ENCODE measurements at regions not wholly inside any gene's neighbourhood (a gene's known extent, or its start where the extent isn't known, plus 50 kb on each side); places are given as distances from the start of the nearest gene placed in this dataset.
"Not testable (repeated sequence)": the region's sequence is repeated elsewhere in the genome, so short reads cannot be mapped to it uniquely, and the experiment has no call there.

DNA sequence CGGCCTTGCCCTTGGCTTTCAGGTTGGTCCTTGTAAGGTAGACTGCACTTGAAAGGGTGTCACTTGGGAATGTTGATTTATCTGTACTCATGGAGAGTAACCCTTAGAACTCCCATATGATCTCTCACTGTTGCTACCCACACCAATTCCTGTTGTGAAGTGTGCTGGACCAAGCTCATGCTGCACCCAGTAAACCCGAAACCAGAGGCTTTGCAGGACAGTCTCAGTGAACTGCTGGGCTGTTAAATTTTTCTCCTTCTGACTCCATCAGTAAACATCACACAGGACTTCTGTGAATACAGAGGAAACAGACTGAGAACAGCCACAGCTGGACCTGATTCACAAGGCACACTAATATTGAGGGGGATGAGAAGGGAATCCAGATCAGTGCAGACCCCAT lies 783.0 kb downstream of the TMEM121 start:
- no peak for DNase-seq

DNA sequence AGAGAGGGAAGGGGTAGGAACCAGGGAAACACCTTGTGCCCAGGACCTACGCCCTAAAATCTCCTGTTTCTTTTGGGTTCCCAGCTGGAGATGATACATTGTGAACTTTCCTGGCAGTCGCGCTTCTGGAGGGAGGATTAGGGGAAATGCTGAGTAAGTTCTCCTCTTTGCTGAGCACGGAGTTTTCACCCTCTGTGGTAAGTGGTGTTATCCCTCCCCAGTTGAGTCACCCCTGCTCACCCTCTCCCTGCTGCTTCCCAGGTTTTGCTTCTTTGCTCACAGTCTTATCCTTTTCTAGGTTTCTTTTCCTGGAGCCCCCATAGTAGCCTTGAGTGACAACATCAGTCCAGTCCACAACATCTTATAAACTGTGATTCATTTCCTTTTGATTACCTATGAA lies 789.1 kb downstream of the TMEM121 start:
- no peak for DNase-seq

DNA sequence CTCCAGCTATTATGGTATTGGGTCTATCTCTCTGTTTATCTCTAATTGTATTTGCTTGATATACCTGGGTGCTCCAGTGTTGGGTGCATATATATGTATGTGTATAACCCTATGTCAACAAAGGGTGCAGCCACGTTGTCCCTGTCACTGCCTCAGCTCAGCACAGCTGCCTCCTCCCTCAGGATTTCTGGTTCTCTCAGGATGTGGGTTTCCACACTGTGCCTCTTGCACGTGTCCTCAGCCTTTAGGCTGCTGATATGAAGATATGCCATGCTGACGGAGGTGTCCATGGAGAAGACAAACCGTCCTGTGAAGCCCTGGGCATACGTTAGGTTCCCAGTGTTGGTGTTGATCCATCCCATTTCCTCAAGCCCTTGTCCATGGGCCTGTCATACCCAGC lies 791.2 kb downstream of the TMEM121 start:
- no peak for DNase-seq

DNA sequence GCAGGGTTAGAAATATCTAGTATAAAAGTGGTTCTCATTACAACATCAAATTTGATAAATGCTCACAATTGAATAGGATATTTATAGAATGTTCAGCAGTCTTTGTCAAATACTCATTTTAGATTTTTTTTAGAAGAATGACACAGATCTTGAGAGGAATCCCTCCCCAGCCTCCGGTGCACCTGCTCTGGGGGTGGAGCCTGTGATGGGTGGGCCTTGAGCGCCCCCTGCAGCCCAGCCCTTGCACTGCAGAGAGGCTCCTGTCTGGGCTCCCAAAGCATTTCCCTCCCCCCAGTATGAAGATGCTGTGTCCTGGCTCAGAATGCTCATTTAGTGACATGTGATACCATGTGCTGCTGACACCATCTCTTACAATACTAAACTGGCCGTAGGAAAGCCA lies 792.3 kb downstream of the TMEM121 start:
- DNase-seq: no peak

DNA sequence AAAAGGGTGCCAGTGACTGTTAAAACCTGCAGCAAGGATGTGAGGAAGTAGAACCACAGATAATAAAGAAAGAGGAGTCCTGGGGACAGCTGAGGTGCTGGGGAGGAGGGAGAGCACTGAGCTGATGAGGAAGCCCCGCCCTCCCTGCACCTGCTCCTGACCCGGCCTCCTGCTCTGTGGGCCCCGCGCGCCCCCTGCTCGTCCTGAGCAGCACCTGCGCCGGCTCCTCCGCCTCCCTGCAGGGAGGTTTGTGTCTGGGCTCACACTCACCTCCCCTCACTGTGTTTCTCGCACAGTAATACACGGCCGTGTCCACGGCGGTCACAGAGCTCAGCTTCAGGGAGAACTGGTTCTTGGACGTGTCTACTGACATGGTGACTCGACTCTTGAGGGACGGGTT lies 797.6 kb downstream of the TMEM121 start:
- not testable (repeated sequence) for DNase-seq

DNA sequence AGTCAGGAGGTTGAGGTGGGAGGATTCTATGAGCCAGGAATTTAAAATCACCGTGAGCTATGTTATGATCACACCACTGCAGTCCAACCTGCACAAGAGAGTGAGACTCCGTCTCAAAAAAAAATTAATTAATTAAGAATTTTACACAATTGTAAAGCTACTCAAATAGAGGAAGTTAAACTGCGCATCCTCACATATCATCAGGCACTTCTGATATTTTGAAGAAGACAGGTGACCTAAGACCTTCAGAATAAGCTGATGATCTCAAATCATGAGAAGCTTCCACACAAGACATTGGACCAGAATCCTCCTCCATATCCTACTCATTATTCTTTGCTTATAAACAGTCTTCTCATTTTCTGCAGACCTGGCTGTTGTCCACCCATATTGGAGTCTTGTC lies 800.9 kb downstream of the TMEM121 start:
- no peak for DNase-seq

DNA sequence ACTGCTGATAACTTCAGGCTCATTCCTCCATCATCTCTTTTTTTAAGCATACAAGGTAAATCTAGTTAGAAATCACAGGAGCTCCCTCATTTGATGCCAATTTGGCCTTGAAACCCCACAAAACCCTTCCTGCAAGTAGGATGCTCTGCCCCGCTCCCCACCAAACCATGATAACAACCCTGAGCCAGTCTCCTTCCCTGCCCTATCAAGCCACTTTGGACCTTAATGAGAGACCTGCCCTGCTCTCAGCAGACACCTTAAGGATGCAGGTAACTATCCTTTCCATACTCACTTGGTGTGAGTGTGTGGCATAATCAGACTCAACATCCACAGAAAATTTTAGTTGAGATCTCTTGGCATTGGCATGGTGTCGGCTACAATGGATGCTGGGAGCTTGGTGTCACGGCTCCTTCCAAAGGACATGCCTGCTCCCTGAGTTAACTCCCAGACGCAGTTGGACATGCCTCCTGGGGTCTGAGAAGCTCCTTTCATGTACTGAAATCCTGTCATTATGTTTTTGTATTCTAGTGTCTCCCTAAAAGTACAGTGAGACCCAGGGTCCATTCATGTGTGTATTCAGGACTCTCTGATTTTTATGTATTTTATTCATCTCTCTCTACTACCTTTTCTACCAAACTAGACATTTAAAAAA lies 801.4 kb downstream of the TMEM121 start:
- not testable (repeated sequence) for DNase-seq

DNA sequence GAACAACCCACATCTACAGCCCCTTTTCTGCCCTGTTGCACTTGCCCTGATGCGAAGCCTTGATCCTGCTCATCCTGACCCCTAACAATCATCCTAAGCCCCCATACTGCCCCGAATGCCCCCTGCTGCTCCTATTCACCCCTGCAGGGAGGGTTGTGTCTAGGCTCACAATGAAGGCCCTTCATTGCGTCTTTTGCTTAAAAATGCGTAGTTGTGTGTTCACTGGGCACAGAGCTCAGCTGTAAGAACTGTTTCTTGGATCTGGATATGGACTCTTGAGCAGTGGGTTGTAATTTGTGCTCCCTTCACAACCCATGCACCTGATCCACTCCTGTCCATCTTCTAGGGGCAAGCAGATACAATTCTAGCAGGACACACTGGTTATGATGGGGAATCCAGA lies 802.9 kb downstream of the TMEM121 start:
- DNase-seq: not testable (repeated sequence)

DNA sequence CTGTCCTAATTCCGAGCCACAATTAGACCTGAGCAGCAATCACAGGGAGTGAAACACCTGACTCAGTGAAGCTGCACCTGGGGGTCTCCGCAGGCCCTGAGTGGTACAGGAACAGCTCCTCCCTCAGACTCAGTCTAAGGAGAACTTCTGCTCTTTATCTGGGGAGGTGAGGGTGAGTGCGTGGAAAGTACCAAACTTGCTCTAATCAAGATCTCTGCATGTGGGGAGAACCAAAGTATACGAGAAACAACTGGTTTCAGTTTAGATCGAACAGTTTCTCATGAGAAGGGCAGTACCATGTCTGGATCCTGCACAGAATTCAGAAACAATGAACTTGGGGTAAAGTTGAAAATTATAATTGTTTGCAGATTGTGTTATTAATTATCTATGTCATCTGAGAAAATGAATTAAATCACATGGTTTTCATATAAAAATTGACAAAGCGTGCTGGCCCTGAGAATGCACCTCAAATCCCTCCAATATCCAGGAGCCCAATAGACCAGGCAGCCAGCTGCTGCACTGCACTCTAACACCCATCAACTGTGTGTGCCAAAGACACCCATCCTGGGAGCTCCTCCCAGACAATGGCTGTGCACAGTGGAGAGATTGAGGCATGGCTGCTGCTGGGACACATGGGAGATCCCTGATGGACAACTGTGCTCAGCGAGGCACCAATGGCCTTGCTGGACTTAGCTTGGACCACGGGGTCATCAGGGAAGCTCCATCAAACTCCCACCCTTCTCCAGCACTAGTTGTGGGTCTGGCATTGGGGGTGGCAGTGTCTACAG lies 803.8 kb downstream of the TMEM121 start:
- not testable (repeated sequence) for DNase-seq

DNA sequence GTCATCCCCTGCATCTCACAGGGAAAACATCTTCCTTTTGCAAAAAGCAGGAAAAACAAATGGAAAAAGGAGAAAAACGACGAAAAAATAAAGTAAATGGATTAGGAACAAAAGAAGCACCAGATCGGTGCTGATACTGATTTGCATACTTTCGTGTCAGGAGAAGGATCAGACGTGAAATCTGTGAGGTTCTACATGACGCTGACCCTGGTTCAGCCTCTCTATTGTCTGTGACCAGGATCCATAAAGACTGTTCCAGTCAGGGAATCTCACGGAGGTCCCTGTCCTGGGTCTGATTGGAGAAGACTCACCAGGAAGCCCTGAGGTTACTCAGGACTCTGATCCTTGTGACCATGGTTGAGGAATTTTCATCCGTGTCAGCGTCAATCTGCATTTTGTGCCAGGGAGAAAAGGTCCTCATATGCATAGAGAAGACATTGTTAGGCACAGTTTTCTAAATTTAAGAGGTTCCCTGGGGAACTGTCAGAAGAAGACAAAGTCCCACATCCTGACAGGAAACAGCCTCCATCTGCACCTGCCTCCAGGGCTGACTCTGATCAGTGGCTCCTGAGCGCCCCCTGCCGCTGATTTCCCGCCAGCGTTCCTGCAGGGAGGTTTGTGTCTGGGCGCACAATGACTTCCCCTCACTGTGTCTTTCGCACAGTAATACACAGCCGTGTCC lies 808.2 kb downstream of the TMEM121 start:
- DNase-seq: not testable (repeated sequence)

DNA sequence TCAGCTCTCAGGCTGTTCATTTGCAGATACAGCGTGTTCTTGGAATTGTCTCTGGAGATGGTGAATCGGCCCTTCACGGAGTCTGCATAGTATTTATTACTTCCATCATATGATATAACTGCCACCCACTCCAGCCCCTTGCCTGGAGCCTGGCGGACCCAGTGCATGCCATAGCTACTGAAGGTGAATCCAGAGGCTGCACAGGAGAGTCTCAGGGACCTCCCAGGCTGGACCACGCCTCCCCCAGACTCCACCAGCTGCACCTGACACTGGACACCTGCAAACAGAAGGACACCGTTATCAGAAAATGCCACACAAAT lies 808.7 kb downstream of the TMEM121 start:
- not testable (repeated sequence) for DNase-seq

DNA sequence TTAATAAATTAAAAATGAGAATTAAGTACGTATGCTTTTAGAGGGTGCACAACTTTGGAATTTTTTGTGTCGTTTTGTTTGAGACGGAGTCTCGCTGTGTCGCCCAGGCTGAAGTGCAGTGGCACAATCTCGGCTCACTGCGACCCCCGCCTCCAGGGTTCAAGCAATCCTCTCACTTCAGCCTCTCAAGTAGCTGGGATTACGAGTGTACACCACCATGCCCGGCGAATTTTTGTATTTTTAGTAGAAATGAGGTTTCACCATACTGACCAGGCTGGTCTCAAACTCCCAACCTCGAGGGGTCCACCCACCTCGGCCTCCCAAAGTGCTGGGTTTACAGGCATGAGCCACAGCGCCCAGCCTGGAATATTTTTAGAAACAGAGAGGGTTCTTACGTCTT lies 812.4 kb downstream of the TMEM121 start:
- not testable (repeated sequence) for DNase-seq

DNA sequence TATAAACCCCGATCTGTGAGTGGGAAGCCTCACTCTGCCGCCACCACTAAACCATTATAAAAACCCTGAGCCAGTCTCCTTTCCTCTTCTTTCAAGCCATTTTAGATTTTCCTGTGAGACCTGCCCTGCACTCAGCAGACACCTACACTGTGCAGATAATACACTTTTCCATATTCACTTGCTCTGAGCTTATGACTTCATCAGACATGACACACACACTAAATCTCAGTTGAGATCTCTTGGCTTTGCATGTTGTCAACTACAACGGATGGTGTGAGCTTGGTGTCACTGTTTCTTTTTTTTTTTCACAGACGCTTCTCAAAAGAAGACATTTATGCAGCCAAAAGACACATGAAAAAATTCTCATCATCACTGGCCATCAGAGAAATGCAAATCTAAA lies 814.3 kb downstream of the TMEM121 start:
- not testable (repeated sequence) for DNase-seq

DNA sequence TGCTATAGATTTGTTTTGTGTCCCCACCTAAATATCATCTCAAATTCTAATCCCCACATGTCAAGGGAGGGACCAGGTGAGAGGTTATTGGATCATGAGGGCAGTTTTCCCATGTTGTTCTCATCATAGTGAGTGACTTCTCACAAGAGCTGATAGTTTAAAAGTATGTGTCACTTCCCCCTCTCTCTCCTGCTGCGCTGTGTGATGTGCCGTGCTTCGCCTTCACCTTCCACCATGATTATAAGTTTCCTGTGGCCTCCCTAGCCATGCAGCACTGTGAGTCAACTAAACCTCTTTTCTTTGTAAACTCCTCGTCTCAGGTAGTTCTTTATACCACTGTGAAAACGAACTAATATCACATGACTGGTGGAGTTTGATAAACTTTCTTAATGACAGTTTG lies 814.8 kb downstream of the TMEM121 start:
- DNase-seq: not testable (repeated sequence)

DNA sequence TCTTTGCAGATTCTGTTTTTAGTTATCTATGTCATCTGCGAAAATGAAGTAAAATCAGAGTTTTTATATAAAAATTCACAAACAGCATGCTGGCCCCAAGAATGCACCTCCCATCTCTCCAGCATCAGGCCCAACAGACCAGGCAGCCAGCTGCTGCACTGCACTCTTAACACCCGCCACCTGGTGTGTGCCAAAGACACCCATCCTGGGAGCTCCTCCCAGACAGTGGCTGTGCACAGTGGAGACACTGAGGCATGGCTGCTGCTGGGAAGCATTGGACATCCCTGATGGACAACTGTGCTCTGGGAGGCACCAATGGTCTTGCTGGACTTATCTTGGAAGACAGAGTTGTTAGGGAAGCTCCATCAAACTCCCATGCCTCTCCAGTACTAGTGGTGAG lies 817.2 kb downstream of the TMEM121 start:
- DNase-seq: no peak

DNA sequence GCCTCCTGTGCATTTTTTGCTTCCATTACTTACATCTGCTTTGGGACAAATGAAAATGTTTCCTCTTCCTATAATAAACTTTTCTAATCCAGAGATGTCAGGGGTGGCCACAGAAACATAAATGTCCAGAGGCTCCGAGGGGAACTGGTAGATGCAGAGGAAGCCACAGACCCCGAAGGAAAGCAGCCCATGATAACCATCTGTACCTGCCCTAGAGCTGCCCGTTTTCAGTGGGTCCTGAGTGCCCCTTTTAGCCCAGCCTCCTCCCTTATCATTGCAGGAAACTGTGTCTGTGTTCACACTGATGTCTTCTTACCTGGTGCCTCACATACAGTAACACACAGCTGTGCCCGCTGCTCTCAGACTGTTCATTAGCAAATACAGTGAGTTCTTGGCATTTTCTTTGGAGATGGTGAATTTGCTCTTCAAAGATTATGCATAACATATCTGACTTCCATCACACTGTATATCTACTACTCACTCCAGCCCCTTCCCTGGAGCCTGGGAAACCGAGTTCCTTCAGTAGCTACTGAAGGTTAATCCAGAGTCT lies 817.8 kb downstream of the TMEM121 start:
- DNase-seq: not testable (repeated sequence)

DNA sequence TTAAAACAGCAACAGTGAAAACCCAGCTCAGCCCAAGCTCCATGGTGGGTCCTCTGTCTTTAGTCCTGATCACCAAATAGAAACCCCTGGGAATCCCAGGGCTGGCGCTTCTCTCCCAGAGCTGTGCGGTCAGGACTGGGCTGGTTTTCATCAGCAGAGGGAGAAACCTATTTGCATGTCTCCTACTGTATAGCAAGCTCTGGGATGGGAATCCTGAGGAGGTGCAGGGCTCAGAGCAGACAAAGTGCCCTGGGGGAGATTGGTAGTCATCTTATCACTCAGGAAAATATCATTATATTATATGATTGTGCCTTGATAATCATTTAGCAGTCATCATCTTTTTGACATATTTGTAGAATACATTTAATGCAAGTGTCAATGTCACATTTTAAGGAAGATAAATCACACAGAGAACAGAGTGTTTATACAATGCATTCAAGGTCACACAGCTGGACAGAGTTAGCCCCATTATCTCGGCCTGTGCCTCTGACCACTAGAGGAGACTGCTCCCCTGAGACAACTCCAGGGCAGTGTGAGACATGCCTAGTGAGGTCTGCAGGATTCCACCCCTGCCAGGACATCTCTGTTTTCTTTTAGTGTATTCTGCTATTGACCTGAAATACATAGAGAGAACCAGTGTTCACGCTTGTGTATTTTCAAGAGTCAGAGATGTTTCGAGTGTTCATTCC lies 818.6 kb downstream of the TMEM121 start:
- DNase-seq: not testable (repeated sequence)

DNA sequence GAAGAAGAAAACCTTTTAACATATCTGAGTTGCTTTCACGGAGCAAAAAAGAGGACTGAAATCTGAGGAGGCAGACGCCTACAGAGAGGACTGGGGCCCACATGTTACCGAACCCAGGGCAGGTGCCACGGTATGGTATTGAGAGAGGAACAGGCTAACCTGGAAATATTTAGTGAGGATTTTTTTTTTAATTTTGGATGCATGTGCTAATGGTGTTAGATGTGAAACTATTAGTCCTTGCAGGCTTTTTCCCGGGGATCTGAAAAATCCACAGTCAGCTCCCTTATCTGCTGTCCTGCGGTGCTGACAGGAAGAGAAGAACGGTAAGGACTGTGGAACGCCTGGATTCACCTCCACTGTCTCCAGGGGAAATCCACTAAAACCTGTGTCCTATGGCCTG lies 819.7 kb downstream of the TMEM121 start:
- no peak for DNase-seq

DNA sequence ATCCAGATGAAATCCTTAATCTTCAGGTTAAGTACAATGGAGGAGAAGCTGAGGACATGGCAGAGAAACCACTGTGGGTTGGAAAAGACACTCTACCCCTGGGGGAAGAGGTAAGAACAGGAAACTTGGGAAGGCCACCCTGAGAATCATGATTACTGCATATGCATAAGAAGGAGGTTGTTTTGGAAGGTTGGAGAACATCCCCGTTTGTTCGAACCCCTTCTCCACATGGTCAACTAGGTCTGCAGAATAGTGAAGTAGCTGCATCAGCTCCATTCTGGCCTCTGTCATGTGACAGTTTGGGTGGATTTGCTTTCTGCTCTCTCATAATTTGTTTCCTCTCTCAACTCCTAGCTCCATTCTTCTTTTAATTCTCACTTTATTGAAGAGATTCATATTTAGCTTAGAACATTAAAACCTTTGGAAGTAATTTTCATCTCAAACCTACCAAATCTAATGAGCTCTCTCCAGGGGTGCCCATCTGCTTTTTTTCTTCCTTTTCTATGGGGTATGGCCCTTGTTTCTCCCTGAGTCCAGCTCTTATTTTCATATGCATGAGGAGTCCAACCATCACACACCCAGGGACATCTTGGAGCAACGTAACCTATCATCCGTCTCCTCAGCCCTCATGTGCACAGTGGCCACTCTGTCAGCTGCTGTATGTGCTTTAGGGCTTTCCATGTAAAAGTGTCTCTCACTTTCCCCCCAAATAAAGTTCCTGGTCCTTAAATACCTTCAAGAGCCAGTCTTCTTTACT lies 820.3 kb downstream of the TMEM121 start:
- DNase-seq: no peak

DNA sequence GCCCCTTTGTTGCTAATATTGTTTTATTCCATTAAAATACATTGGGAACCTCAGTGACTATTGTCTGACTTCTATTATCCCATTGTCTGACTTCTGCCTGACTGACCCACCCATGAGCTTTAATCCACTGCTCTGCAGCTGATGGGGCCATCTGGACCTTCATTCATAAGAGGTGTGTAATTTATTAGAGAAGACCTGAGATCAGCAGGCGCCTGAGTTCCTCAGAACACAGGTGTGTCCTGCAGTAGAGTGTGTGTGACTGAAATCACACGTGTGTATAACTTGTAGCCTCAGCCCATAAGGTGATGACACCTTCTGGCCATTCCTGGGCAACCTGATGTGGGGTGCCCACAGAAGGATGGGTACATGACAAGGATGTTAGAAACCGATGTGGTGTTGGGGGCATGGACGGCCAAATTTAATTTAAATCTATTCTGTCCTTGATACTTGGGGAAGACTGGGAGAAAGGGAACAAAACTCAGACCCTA lies 821.0 kb downstream of the TMEM121 start:
- no peak for DNase-seq

DNA sequence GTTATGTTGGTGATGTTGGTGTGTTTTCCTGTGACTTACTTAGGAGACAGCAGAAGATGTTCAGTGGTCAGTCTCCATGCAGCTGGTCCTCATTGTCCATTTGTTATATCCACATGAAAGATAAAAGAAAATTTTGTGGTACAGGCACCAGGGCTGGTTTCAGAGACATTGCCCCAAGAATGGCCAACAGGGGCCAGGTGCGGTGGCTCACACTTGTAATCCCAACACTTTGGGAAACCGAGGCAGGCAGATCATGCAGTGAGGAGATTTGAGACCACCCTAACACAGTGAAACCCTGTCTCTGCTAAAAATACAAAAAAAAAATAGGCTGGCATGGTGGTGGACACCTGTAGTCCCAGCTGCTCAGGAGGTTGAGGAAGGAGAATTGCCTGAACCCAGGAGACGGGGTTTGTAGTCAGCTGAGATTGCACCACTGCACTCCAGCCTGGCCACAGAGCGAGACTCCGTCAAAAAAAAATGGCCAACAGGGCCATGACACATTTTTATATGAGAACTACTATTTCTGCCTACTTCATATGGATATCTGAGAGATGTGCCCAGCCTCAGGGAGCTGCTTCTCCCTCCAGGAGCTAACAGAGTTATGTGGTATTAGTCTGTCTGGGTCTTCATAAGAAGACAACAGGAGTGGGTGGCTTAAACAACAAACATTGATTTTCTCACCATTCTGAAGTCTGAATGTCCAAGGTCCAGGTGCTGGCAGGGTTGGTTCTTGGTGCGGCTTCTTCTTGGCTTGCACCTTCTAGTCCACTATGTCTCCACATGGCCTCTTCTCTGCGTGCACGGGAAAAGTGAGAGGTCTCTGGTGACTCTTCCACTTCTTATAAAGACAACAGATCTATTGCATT lies 821.7 kb downstream of the TMEM121 start:
- DNase-seq: no peak
